NCI-H774 (cell line): ENCODE measurements at regions not wholly inside any gene's neighbourhood (a gene's known extent, or its start where the extent isn't known, plus 50 kb on each side); places are given as distances from the start of the nearest gene placed in this dataset.
"Not testable (repeated sequence)": the region's sequence is repeated elsewhere in the genome, so short reads cannot be mapped to it uniquely, and the experiment has no call there.

ENCODE experiments used
- DNase-seq: peaks from one replicate; lab custom pipeline; 2025; lab: John Stamatoyannopoulos, UW

- DNase-seq, result no peak
Observed at GRCh38 chr3:78255403-78255802, 1215.5 kb downstream of the ROBO2 start.

- no peak for DNase-seq
Observed at GRCh38 chr3:78256123-78256522, 1216.2 kb downstream of the ROBO2 start.

GRCh38 chr3:78257951-78258530 is 1218.1 kb downstream of the ROBO2 start:
- DNase-seq, result no peak

GRCh38 chr3:78258798-78259197 is 1218.9 kb downstream of the ROBO2 start:
- DNase-seq, result no peak

GRCh38 chr3:78260388-78260787 is 1220.5 kb downstream of the ROBO2 start:
- no peak for DNase-seq

- DNase-seq, result not testable (repeated sequence)
Observed at GRCh38 chr3:78266550-78266949, 1226.7 kb downstream of the ROBO2 start.

GRCh38 chr3:78267235-78267634 is 1227.3 kb downstream of the ROBO2 start:
- no peak for DNase-seq

- no peak for DNase-seq
Observed at GRCh38 chr3:78268087-78268486, 1228.2 kb downstream of the ROBO2 start.

GRCh38 chr3:78268716-78269668 is 1229.1 kb downstream of the ROBO2 start:
- DNase-seq, result no peak

- DNase-seq, result no peak
Observed at GRCh38 chr3:78273326-78273725, 1233.4 kb downstream of the ROBO2 start.

GRCh38 chr3:78274475-78275065 is 1234.7 kb downstream of the ROBO2 start:
- DNase-seq, result no peak

GRCh38 chr3:78275420-78275852 is 1235.5 kb downstream of the ROBO2 start:
- no peak for DNase-seq

GRCh38 chr3:78277220-78277619 is 1237.3 kb downstream of the ROBO2 start:
- DNase-seq, result no peak

- no peak for DNase-seq
Observed at GRCh38 chr3:78277801-78278200, 1237.9 kb downstream of the ROBO2 start.

- no peak for DNase-seq
Observed at GRCh38 chr3:78279091-78279490, 1239.2 kb downstream of the ROBO2 start.

GRCh38 chr3:78281381-78281780 is 1241.5 kb downstream of the ROBO2 start:
- DNase-seq, result no peak

GRCh38 chr3:78283994-78284393 is 1244.1 kb downstream of the ROBO2 start:
- no peak for DNase-seq

- DNase-seq, result no peak
Observed at GRCh38 chr3:78285032-78285728, 1245.3 kb downstream of the ROBO2 start.

GRCh38 chr3:78287085-78287484 is 1247.2 kb downstream of the ROBO2 start:
- DNase-seq, result no peak

- DNase-seq, result no peak
Observed at GRCh38 chr3:78293284-78293683, 1253.4 kb downstream of the ROBO2 start.

- no peak for DNase-seq
Observed at GRCh38 chr3:78304115-78304514, 1264.2 kb downstream of the ROBO2 start.

- no peak for DNase-seq
Observed at GRCh38 chr3:78312851-78313250, 1273.0 kb downstream of the ROBO2 start.
